Skeletal muscle satellite cell (primary cell): ENCODE measurements at regions not wholly inside any gene's neighbourhood (a gene's known extent, or its start where the extent isn't known, plus 50 kb on each side); places are given as distances from the start of the nearest gene placed in this dataset.
A peak's percentile ranks its signal among the peaks of the same experiment; 100 is the strongest.

Source experiments
- H3K27me3 ChIP-seq: 2 replicates; pipeline ENCODE4 v1.7.0; 2013; ENCODE audit warnings: low read length; ENCODE audit not compliant: control insufficient read depth, insufficient read depth
- H3K36me3 ChIP-seq: 2 replicates; pipeline ENCODE4 v1.7.0; 2013; ENCODE audit warnings: mild to moderate bottlenecking, control low read depth, low read length; ENCODE audit not compliant: insufficient read depth
- H3K4me1 ChIP-seq: 2 replicates; pipeline ENCODE4 v1.7.0; 2013; ENCODE audit warnings: low read length; ENCODE audit not compliant: control insufficient read depth, insufficient read depth
- H3K4me2 ChIP-seq: 2 replicates; pipeline ENCODE4 v1.7.0; 2013; ENCODE audit warnings: mild to moderate bottlenecking, low read length
- H3K4me3 ChIP-seq: 2 replicates; pipeline ENCODE4 v1.7.0; 2013; ENCODE audit warnings: low read length
- H3K9ac ChIP-seq: 2 replicates; pipeline ENCODE4 v1.7.0; 2013; ENCODE audit warnings: mild to moderate bottlenecking, low read depth, low read length, moderate library complexity
- H3K9me3 ChIP-seq: replicated peaks from 2 replicates; pipeline ENCODE4 v1.7.0; 2013; ENCODE audit warnings: mild to moderate bottlenecking, control low read depth, low read length

GRCh38 chr1:229190057-229190575, 80.8 kb upstream of the RAB4A start:
- Histone ChIP-seq H3K9me3 (no peaks in the 10 kb centered on the region), H3K4me3 (no peak overlapping the region), H3K36me3 (no peaks in the 10 kb centered on the region), H3K4me1 (peaks cover 20% of the 10 kb centered on the region), H3K4me2 (no peak overlapping the region), H3K27me3 (no peaks in the 10 kb centered on the region), H3K9ac (no peak overlapping the region)

- H3K4me3 ChIP-seq = no peak overlapping the region
- peaks cover 22% of the 10 kb centered on the region for H3K4me1 ChIP-seq
- no peaks in the 10 kb centered on the region for H3K27me3 ChIP-seq
- H3K9ac ChIP-seq = no peak overlapping the region
- H3K36me3 ChIP-seq = no peaks in the 10 kb centered on the region
- H3K4me2 ChIP-seq = no peak overlapping the region
- H3K9me3 ChIP-seq = no peaks in the 10 kb centered on the region
These were observed 79.7 kb upstream of the RAB4A start for GRCh38 chr1:229191066-229191674.

- Histone ChIP-seq H3K27me3 (no peaks in the 10 kb centered on the region), H3K4me2 (peak overlapping the region; percentile 5), H3K4me1 (peaks cover 29% of the 10 kb centered on the region), H3K4me3 (no peak overlapping the region), H3K36me3 (no peaks in the 10 kb centered on the region), H3K9ac (no peak overlapping the region), H3K9me3 (no peaks in the 10 kb centered on the region)
These were observed 78.9 kb upstream of the RAB4A start for GRCh38 chr1:229192031-229192430.

GRCh38 chr1:229192853-229193252, 78.1 kb upstream of the RAB4A start:
- Histone ChIP-seq H3K4me2 (no peak overlapping the region), H3K4me3 (no peak overlapping the region), H3K9ac (no peak overlapping the region), H3K36me3 (no peaks in the 10 kb centered on the region), H3K9me3 (no peaks in the 10 kb centered on the region), H3K4me1 (peaks cover 36% of the 10 kb centered on the region), H3K27me3 (no peaks in the 10 kb centered on the region)

GRCh38 chr1:229194096-229194495, 76.8 kb upstream of the RAB4A start:
- Histone ChIP-seq H3K9me3 (no peaks in the 10 kb centered on the region), H3K27me3 (no peaks in the 10 kb centered on the region), H3K36me3 (no peaks in the 10 kb centered on the region), H3K4me3 (no peak overlapping the region), H3K9ac (no peak overlapping the region), H3K4me1 (peaks cover 36% of the 10 kb centered on the region), H3K4me2 (no peak overlapping the region)

- H3K4me3 ChIP-seq = no peak overlapping the region
- H3K4me2 ChIP-seq = no peak overlapping the region
- H3K4me1 ChIP-seq = peaks cover 43% of the 10 kb centered on the region
- H3K9me3 ChIP-seq = no peaks in the 10 kb centered on the region
- no peaks in the 10 kb centered on the region for H3K27me3 ChIP-seq
- H3K36me3 ChIP-seq = no peaks in the 10 kb centered on the region
- no peak overlapping the region for H3K9ac ChIP-seq
These were observed 75.7 kb upstream of the RAB4A start for GRCh38 chr1:229195246-229195645.

- no peaks in the 10 kb centered on the region for H3K27me3 ChIP-seq
- no peaks in the 10 kb centered on the region for H3K36me3 ChIP-seq
These were observed 74.3 kb upstream of the RAB4A start for GRCh38 chr1:229196404-229197264.

GRCh38 chr1:229197265-229197585, 73.7 kb upstream of the RAB4A start:
- Histone ChIP-seq H3K9ac (no peak overlapping the region), H3K4me2 (peak overlapping the region; percentile 23), H3K27me3 (no peaks in the 10 kb centered on the region), H3K36me3 (no peaks in the 10 kb centered on the region), H3K4me1 (peaks cover 28% of the 10 kb centered on the region), H3K4me3 (peak overlapping the region; percentile 19), H3K9me3 (no peaks in the 10 kb centered on the region)

More at GRCh38 chr1:229196404-229197264, 74.3 kb upstream of the RAB4A start:
- Histone ChIP-seq H3K9me3 (no peaks in the 10 kb centered on the region), H3K4me2 (peak overlapping the region; percentile 23), H3K9ac (no peak overlapping the region), H3K4me1 (peaks cover 32% of the 10 kb centered on the region), H3K4me3 (peak overlapping the region; percentile 19)

GRCh38 chr1:229199261-229200243, 71.4 kb upstream of the RAB4A start:
- no peak overlapping the region for H3K4me3 ChIP-seq

GRCh38 chr1:229203030-229203751, 67.7 kb upstream of the RAB4A start:
- H3K9ac ChIP-seq = no peak overlapping the region
- peaks cover 33% of the 10 kb centered on the region for H3K27me3 ChIP-seq
- H3K4me1 ChIP-seq = peaks cover 14% of the 10 kb centered on the region

More at GRCh38 chr1:229199261-229200243, 71.4 kb upstream of the RAB4A start:
- Histone ChIP-seq H3K4me1 (peaks cover 23% of the 10 kb centered on the region), H3K4me2 (peak overlapping the region; percentile 65), H3K36me3 (no peaks in the 10 kb centered on the region), H3K9ac (no peak overlapping the region), H3K9me3 (no peaks in the 10 kb centered on the region), H3K27me3 (peaks cover 10% of the 10 kb centered on the region)

More at GRCh38 chr1:229203030-229203751, 67.7 kb upstream of the RAB4A start:
- Histone ChIP-seq H3K36me3 (no peaks in the 10 kb centered on the region), H3K9me3 (no peaks in the 10 kb centered on the region), H3K4me3 (no peak overlapping the region), H3K4me2 (no peak overlapping the region)
